CD4-positive, alpha-beta T cell (primary cell): ENCODE measurements at regions not wholly inside any gene's neighbourhood (a gene's known extent, or its start where the extent isn't known, plus 50 kb on each side); places are given as distances from the start of the nearest gene placed in this dataset.

Experiments used
- ATAC-seq: fragments of 200-7000 bp; cut with Tn5 transposase; one replicate; pipeline ENCODE4 v1.10.0; 2022; ENCODE audit warnings: mild to moderate bottlenecking; ENCODE audit not compliant: poor library complexity
- CTCF ChIA-PET: fragments of 350-600 bp; sonication (Branson Sonifier 250); formaldehyde crosslinking; loops from one replicate; lab custom pipeline; 2021; ENCODE audit warnings: antibody characterized with exemption, inconsistent platforms; lab: Charles Lee
- POLR2A ChIA-PET: fragments of 350-600 bp; sonication (Branson Sonifier 250); formaldehyde crosslinking; loops from one replicate; lab custom pipeline; 2021; ENCODE audit warnings: antibody characterized with exemption, inconsistent platforms; lab: Charles Lee
- DNase-seq, 14 experiments: peaks; one replicate each; pipeline ENCODE4 v3.0.0-alpha.2; 2013 to 2020; ENCODE audit warnings: mixed read lengths in 2 of 14
- H3K27ac ChIP-seq, 2 donors: one replicate each; pipeline versions ENCODE4 v1.5.1 to v1.7.0; 2013; ENCODE audit warnings: low read length in 2 of 2, low read depth in 1 of 2, mild to moderate bottlenecking in 1 of 2
- H3K27me3 ChIP-seq, 2 experiments: 1 replicate in 1 of 2; 2 replicates in 1 of 2; pipeline versions ENCODE4 v1.6.1 to v1.7.0; 2013; ENCODE audit warnings: low read length in 2 of 2, control low read depth in 1 of 2, mild to moderate bottlenecking in 1 of 2, moderate library complexity in 1 of 2; ENCODE audit not compliant: insufficient read depth in 2 of 2, control insufficient read depth in 1 of 2
- H3K36me3 ChIP-seq: one replicate; pipeline ENCODE4 v1.6.1; 2013; ENCODE audit warnings: low read length, control low read depth; ENCODE audit not compliant: insufficient read depth
- H3K4me1 ChIP-seq: one replicate; pipeline ENCODE4 v1.6.1; 2013; ENCODE audit warnings: low read length, control low read depth; ENCODE audit not compliant: insufficient read depth
- H3K4me3 ChIP-seq: one replicate; pipeline ENCODE4 v1.5.1; 2013; ENCODE audit warnings: mild to moderate bottlenecking, low read length, moderate library complexity
- H3K9me3 ChIP-seq, 2 experiments: 1 replicate in 1 of 2; 2 replicates in 1 of 2; pipeline versions ENCODE4 v1.6.1 to v1.7.0; 2013; ENCODE audit warnings: low read length in 2 of 2, mild to moderate bottlenecking in 2 of 2, control low read depth in 1 of 2, moderate library complexity in 1 of 2; ENCODE audit not compliant: control insufficient read depth in 1 of 2, insufficient read depth in 1 of 2
- H3K27ac Mint-ChIP-seq: one replicate; pipeline ENCODE4 v1.8.0; 2020; ENCODE audit warnings: mixed read lengths
- H3K27me3 Mint-ChIP-seq: one replicate; pipeline ENCODE4 v1.8.0; 2021; ENCODE audit warnings: mixed read lengths
- H3K36me3 Mint-ChIP-seq: one replicate; pipeline ENCODE4 v1.8.0; 2021; ENCODE audit warnings: low read depth, mixed read lengths
- H3K4me1 Mint-ChIP-seq: one replicate; pipeline ENCODE4 v1.8.0; 2021; ENCODE audit warnings: low read depth, mixed read lengths
- H3K4me3 Mint-ChIP-seq: one replicate; pipeline ENCODE4 v1.8.0; 2020; ENCODE audit warnings: mild to moderate bottlenecking, mixed read lengths
- H3K9me3 Mint-ChIP-seq: one replicate; pipeline ENCODE4 v1.8.0; 2020; ENCODE audit warnings: mixed read lengths
- CTCF ChIP-seq: fragments of 200-600 bp; IDR thresholded peaks from one replicate; pipeline ENCODE4 v1.8.0; 2022; ENCODE audit warnings: antibody characterized with exemption, mild to moderate bottlenecking
- intact Hi-C, 2 experiments: fragments of 100-400 bp; cut with DNase I in 1 of 2; cut with micrococcal nuclease in 1 of 2; formaldehyde crosslinking; loops; one replicate each; pipeline versions ENCODE4 v1.15.1 to v1.9.0; 2023 to 2025; cut with DNase I, micrococcal nuclease

- TF ChIP-seq CTCF = no peak
- ChIA-PET POLR2A (no interaction called here), CTCF (no interaction called here)
- Histone ChIP-seq H3K4me3 (no peak overlapping the region), H3K36me3 (no peaks in the 10 kb centered on the region), H3K4me1 (no peaks in the 10 kb centered on the region), H3K27me3 (no peaks in the 10 kb centered on the region), H3K9me3 (peaks cover 0 to under 1% of the 10 kb centered on the region in 2 experiments), H3K27ac (no peak overlapping the region)
- no peak for ATAC-seq
- Mint-ChIP-seq H3K27ac (no peak overlapping the region), H3K4me3 (no peak overlapping the region), H3K36me3 (no peaks in the 10 kb centered on the region), H3K4me1 (no peaks in the 10 kb centered on the region), H3K27me3 (peaks cover 26% of the 10 kb centered on the region), H3K9me3 (no peaks in the 10 kb centered on the region)
- DNase-seq = no peak
- intact Hi-C loops = no loop called here
Observed at GRCh38 chr10:44843484-44843883, 67.7 kb upstream of the TMEM72 start.

- H3K9me3 ChIP-seq = peaks cover 0 to 5% of the 10 kb centered on the region in 2 experiments
- ChIA-PET CTCF (no interaction called here), POLR2A (no interaction called here)
- Mint-ChIP-seq H3K27ac (no peak overlapping the region), H3K4me1 (no peaks in the 10 kb centered on the region), H3K36me3 (no peaks in the 10 kb centered on the region), H3K4me3 (no peak overlapping the region), H3K27me3 (peaks cover 13% of the 10 kb centered on the region), H3K9me3 (no peaks in the 10 kb centered on the region)
- no peaks in the 10 kb centered on the region for H3K36me3 ChIP-seq
- H3K27me3 ChIP-seq = no peaks in the 10 kb centered on the region
- no peaks in the 10 kb centered on the region for H3K4me1 ChIP-seq
- no peak overlapping the region for H3K4me3 ChIP-seq
- H3K27ac ChIP-seq = no peak overlapping the region
- no peak for TF ChIP-seq CTCF
- intact Hi-C loops = no loop called here
- DNase-seq (no peak), ATAC-seq (no peak)
Observed at GRCh38 chr10:44845361-44846175, 65.6 kb upstream of the TMEM72 start.

GRCh38 chr10:44847110-44847509 is 64.0 kb upstream of the TMEM72 start:
- Mint-ChIP-seq H3K4me3 (no peak overlapping the region), H3K9me3 (no peaks in the 10 kb centered on the region), H3K27me3 (no peaks in the 10 kb centered on the region), H3K4me1 (no peaks in the 10 kb centered on the region), H3K36me3 (no peaks in the 10 kb centered on the region), H3K27ac (no peak overlapping the region)
- Histone ChIP-seq H3K27me3 (no peaks in the 10 kb centered on the region), H3K9me3 (peaks cover 0 to 5% of the 10 kb centered on the region in 2 experiments), H3K27ac (no peak overlapping the region), H3K4me3 (no peak overlapping the region), H3K4me1 (no peaks in the 10 kb centered on the region), H3K36me3 (no peaks in the 10 kb centered on the region)
- no peak for DNase-seq
- ChIA-PET CTCF (no interaction called here), POLR2A (interaction anchor here (0.9 kb wide), 1 partner anchor 10 kb away, joined by 3 read pairs; no protein-coding TSS in a partner anchor)
- intact Hi-C loops = no loop called here
- no peak for ATAC-seq
- TF ChIP-seq CTCF = no peak
